ENCODE measurements at regions not wholly inside any gene's neighbourhood (a gene's known extent, or its start where the extent isn't known, plus 50 kb on each side); places are given as distances from the start of the nearest gene placed in this dataset.
A peak's percentile ranks its signal among the peaks of the same experiment; 100 is the strongest.
"Not testable (repeated sequence)": the region's sequence is repeated elsewhere in the genome, so short reads cannot be mapped to it uniquely, and the experiment has no call there.

DNA sequence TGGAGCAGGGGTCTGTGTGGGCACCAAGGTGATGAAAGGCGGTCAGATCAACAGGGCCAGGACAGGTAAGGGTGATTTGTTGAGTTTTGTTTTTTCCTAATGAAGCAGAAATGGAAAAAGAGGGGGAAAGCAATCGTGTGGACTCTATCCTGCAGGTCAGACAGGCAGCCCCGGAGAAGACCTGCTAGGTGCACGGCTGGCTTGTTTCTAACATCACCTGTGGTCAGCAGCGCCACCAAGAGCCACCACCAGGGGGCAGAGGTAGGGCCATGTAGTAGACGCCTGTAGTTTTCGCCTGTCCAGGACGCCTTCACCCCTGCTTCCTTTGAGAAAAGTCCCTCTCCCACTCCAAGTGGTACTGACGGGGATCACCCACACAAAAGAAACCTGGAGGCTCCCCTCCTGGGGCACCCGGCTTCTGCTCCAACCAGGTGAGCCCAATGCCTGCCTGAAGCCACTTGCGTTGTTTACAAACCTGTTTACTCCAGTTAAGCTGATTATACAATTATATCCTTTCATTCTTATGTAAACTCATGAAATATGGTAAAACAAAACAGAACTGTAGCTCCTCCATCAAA lies 54.2 kb upstream of the SEC14L1 start:
- ATAC-seq (ENCODE audit: insufficient number of reproducible peaks, low FRiP score, low read depth) (no peak), DNase-seq (ENCODE audit: low spot score) (peak; percentile 72)
- H3K4me3 ChIP-seq, result peak overlapping the region; percentile 49
- H3K27me3 ChIP-seq (replicated peaks; ENCODE audit: insufficient read depth), result no peaks in the 10 kb centered on the region
- TF ChIP-seq, protein P1, sequence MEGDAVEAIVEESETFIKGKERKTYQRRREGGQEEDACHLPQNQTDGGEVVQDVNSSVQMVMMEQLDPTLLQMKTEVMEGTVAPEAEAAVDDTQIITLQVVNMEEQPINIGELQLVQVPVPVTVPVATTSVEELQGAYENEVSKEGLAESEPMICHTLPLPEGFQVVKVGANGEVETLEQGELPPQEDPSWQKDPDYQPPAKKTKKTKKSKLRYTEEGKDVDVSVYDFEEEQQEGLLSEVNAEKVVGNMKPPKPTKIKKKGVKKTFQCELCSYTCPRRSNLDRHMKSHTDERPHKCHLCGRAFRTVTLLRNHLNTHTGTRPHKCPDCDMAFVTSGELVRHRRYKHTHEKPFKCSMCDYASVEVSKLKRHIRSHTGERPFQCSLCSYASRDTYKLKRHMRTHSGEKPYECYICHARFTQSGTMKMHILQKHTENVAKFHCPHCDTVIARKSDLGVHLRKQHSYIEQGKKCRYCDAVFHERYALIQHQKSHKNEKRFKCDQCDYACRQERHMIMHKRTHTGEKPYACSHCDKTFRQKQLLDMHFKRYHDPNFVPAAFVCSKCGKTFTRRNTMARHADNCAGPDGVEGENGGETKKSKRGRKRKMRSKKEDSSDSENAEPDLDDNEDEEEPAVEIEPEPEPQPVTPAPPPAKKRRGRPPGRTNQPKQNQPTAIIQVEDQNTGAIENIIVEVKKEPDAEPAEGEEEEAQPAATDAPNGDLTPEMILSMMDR (IDR thresholded peaks at IDR 0.05), result peak; percentile 95
- no peaks in the 10 kb centered on the region for H3K9me3 ChIP-seq
- H3K4me1 ChIP-seq (ENCODE audit: control insufficient read depth in 1 of 2, low read depth in 2 of 2), result peaks cover 19 to 23% of the 10 kb centered on the region in 2 donors
- H3K27ac ChIP-seq, result no peak overlapping the region
- H3K36me3 ChIP-seq, result no peaks in the 10 kb centered on the region

DNA sequence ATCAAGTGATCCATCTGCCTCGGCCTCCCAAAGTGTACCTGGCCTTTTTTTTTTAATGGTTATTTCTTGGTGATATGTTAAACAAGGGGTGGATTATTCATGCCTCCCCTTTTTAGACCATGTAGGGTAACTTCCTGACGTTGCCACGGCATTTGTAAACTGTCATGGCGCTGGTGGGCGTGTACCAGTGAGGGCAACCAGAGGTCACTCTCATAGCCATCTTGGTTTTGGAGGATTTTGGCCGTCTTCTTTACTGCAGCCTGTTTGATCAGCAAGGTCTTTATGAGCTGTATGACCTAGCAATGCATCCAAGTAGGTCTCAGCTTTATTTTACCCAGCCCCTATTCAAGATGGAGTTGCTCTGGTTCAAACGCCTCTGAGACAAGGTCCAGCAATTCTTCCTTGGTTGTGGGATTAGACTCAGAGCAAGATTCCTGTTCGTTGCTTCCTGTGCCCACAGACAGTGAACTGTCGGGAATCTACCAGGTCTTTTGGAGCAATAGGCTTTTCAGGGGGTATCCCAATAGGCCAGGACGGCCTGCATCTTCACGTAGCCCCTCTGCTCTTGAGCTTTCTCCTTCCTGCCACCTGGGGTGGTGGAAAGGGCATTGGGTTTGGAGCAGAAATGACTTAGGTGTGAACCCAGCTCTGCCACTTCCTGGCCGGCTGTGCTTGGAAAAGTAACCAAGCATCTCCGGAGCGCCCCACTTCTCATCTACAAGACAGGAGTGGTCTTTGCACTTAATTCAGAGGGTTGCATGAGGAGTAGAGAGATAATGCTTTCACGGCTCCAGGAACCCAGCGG lies 52.9 kb upstream of the SEC14L1 start:
- Histone ChIP-seq H3K36me3 (peaks cover 8% of the 10 kb centered on the region), H3K9me3 (no peaks in the 10 kb centered on the region), H3K4me3 (peak overlapping the region; percentile 85), H3K4me1 (ENCODE audit: control insufficient read depth in 1 of 2, low read depth in 2 of 2) (peaks cover 19 to 23% of the 10 kb centered on the region in 2 donors), H3K27ac (peak overlapping the region; percentile 88 to 90), H3K27me3 (replicated peaks; ENCODE audit: insufficient read depth) (no peaks in the 10 kb centered on the region)
- DNase-seq (ENCODE audit: low spot score), result no peak
- TF ChIP-seq, protein P1 (IDR thresholded peaks at IDR 0.05), result no peak
- ATAC-seq (ENCODE audit: insufficient number of reproducible peaks, low FRiP score, low read depth), result no peak

DNA sequence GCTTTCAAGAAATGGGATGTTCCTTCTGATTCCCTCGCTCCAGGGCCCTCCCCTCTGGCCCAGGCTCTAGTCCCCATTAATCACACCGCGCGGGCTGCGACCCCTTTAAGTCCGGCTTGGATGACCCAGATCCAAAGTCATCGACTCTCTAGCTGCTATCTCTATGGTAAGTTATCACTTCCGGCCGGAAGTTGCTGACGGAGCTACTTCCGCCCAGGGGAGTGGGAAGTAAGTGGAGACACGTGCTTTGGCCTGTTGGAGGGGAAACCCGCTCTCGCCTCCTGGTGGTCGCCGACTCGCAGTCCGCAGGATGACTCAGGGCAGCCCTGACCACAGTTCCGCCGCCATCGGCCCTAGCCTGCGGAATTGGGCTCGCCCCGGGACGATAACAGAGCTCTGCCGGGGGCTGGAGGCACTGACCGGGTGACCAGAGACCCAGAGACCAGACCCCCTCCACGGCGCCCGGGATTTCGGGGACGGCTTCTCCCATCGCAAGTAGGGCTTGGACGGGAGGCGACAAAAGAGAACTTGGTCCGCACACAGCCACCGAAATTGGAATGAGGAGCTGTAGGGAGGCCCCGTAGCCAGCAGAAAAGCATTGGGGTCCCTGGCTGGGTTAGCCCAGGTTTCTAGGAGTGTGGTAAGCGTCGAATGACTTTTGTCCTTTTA lies 52.2 kb upstream of the SEC14L1 start:
- peak; percentile 83 for DNase-seq (ENCODE audit: low spot score)
- H3K4me1 ChIP-seq (ENCODE audit: control insufficient read depth in 1 of 2, low read depth in 2 of 2), result peaks cover 19 to 23% of the 10 kb centered on the region in 2 donors
- H3K9me3 ChIP-seq, result no peaks in the 10 kb centered on the region
- H3K27ac ChIP-seq, result peak overlapping the region; percentile 88 to 90
- no peaks in the 10 kb centered on the region for H3K27me3 ChIP-seq (replicated peaks; ENCODE audit: insufficient read depth)
- H3K36me3 ChIP-seq, result peaks cover 15% of the 10 kb centered on the region
- H3K4me3 ChIP-seq, result peak overlapping the region; percentile 85
- peak; percentile 60 for ATAC-seq (ENCODE audit: insufficient number of reproducible peaks, low FRiP score, low read depth)
- TF ChIP-seq, protein P1 (IDR thresholded peaks at IDR 0.05), result peak; percentile 88

DNA sequence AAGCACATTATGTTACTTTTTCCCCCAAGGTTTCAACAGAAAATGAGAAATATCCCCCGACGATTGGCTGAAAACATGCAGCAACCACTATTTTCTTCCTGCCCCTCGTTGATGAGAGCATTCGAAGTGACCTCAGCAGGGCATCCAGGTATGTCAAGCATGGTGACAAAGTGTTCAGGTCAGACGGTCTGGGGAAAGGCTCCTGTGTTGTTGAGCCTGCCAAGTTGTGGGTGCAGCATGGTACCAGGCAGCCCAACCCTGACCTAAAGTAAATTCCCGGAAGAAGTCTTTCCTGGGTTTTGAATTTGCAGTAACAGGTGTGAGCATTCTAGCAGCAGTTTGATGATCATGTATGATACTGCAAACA lies 51.7 kb upstream of the SEC14L1 start:
- ATAC-seq (ENCODE audit: insufficient number of reproducible peaks, low FRiP score, low read depth), result no peak
- Histone ChIP-seq H3K4me1 (ENCODE audit: control insufficient read depth in 1 of 2, low read depth in 2 of 2) (peaks cover 19 to 23% of the 10 kb centered on the region in 2 donors), H3K36me3 (peaks cover 19% of the 10 kb centered on the region), H3K27ac (peak overlapping the region; percentile 88 to 90), H3K9me3 (no peaks in the 10 kb centered on the region), H3K4me3 (peak overlapping the region; percentile 85), H3K27me3 (replicated peaks; ENCODE audit: insufficient read depth) (no peaks in the 10 kb centered on the region)
- DNase-seq (ENCODE audit: low spot score), result no peak
- TF ChIP-seq, protein P1 (IDR thresholded peaks at IDR 0.05), result no peak

DNA sequence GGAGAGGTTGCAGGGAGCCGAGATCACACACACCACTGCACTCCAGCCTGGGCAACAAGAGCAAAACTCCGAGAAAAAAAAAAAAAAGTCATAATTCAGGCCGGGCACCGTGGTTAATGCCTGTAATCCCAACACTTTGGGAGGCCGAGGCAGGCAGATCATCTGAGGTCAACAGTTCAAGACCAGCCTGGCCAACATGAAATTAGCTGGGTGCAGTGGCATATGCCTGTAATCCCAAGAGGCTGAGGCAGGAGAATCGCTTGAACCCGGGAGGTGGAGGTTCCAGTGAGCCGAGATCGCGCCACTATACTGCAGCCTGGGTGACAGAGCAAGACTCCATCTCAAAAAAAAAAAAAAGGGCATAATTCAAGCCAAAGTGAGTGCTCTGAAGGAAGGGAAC lies 50.8 kb upstream of the SEC14L1 start:
- not testable (repeated sequence) for H3K9me3 ChIP-seq; H3K4me3 ChIP-seq; DNase-seq (ENCODE audit: low spot score); H3K27me3 ChIP-seq (replicated peaks; ENCODE audit: insufficient read depth); ATAC-seq (ENCODE audit: insufficient number of reproducible peaks, low FRiP score, low read depth); H3K27ac ChIP-seq
- Histone ChIP-seq H3K4me1 (ENCODE audit: control insufficient read depth in 1 of 2, low read depth in 2 of 2) (peaks cover 19 to 23% of the 10 kb centered on the region in 2 donors), H3K36me3 (peaks cover 23% of the 10 kb centered on the region)
